OCI-LY7 (cell line): ENCODE measurements at regions not wholly inside any gene's neighbourhood (a gene's known extent, or its start where the extent isn't known, plus 50 kb on each side); places are given as distances from the start of the nearest gene placed in this dataset.
A peak's percentile ranks its signal among the peaks of the same experiment; 100 is the strongest.

Experiments used
- BruUV-seq: library from RNA; stranded (reverse); fragments of 400-500 nt; replicated peaks from 2 replicates; lab custom pipeline; 2021; lab: Mats Ljungman, UMichigan
- CTCF ChIA-PET: fragments of 300-600 bp; sonication (Branson Sonifier 250); formaldehyde crosslinking; loops from one replicate; lab custom pipeline; 2022; ENCODE audit warnings: antibody characterized with exemption; ENCODE audit not compliant: unreplicated experiment; lab: Charles Lee
- POLR2A ChIA-PET: fragments of 300-600 bp; sonication (Branson Sonifier 250); formaldehyde crosslinking; loops from one replicate; lab custom pipeline; 2022; ENCODE audit warnings: antibody characterized with exemption; lab: Charles Lee
- DNase-seq: peaks from one replicate; pipeline ENCODE4 v3.0.0-alpha.2; 2015; ENCODE audit warnings: low spot score
- H2AFZ ChIP-seq: fragments of 200-600 bp; sonication (generic), shearing (Covaris generic); 2 replicates; pipeline ENCODE4 v1.6.1; 2014; ENCODE audit warnings: mild to moderate bottlenecking, antibody characterized with exemption, low read length, moderate library complexity
- H3K27ac ChIP-seq: fragments of 200-600 bp; sonication (generic); 2 replicates; pipeline ENCODE4 v1.5.1; 2014; ENCODE audit warnings: mixed run types, low read depth, mild to moderate bottlenecking, moderate library complexity, low read length, inconsistent platforms; ENCODE audit not compliant: poor library complexity, severe bottlenecking
- H3K36me3 ChIP-seq: fragments of 200-600 bp; sonication (generic); 2 replicates; pipeline ENCODE4 v1.6.1; 2014; ENCODE audit warnings: mild to moderate bottlenecking, antibody characterized with exemption, low read length, moderate library complexity, mixed read lengths; ENCODE audit not compliant: insufficient read depth
- H3K4me1 ChIP-seq: fragments of 200-600 bp; sonication (generic); 2 replicates; pipeline ENCODE4 v1.5.1; 2014; ENCODE audit warnings: mild to moderate bottlenecking, low read length; ENCODE audit not compliant: insufficient read depth, poor library complexity, severe bottlenecking
- H3K4me2 ChIP-seq: fragments of 200-600 bp; sonication (generic); 2 replicates; pipeline ENCODE4 v1.6.1; 2014; ENCODE audit warnings: mild to moderate bottlenecking, low read length
- H3K4me3 ChIP-seq: fragments of 200-600 bp; sonication (generic); 2 replicates; pipeline ENCODE4 v1.5.1; 2014; ENCODE audit warnings: mild to moderate bottlenecking, low read depth, low read length; ENCODE audit not compliant: poor library complexity, severe bottlenecking
- H3K79me2 ChIP-seq: fragments of 200-600 bp; sonication (generic); 2 replicates; pipeline ENCODE4 v1.6.1; 2016; ENCODE audit warnings: low read depth, mild to moderate bottlenecking, low read length, moderate library complexity, mixed read lengths; ENCODE audit not compliant: insufficient read depth
- H3K9me2 ChIP-seq: fragments of 200-600 bp; sonication (generic); 2 replicates; pipeline ENCODE4 v1.6.1; 2016; ENCODE audit warnings: mild to moderate bottlenecking, low read length, mixed read lengths; ENCODE audit not compliant: insufficient read depth
- H3K9me3 ChIP-seq: fragments of 200-600 bp; sonication (generic); 2 replicates; pipeline ENCODE4 v1.6.1; 2014; ENCODE audit warnings: mild to moderate bottlenecking, mixed run types, low read length, mixed read lengths
- H4K20me1 ChIP-seq: fragments of 200-600 bp; sonication (generic); 2 replicates; pipeline ENCODE4 v1.6.1; 2014; ENCODE audit warnings: mild to moderate bottlenecking, antibody characterized with exemption, low read length, moderate library complexity, mixed read lengths; ENCODE audit not compliant: insufficient read depth
- CTCF ChIP-seq: fragments of 200-600 bp; sonication (generic); conservative IDR thresholded peaks from 2 replicates; pipeline ENCODE4 v1.5.1; 2014; ENCODE audit warnings: mild to moderate bottlenecking, antibody characterized with exemption, low read length, moderate library complexity, mixed read lengths
- EZH2phosphoT487 ChIP-seq: fragments of 200-600 bp; sonication (generic); IDR thresholded peaks from 2 replicates; pipeline ENCODE4 v1.6.1; 2018; ENCODE audit warnings: low read depth, borderline replicate concordance, mild to moderate bottlenecking, mixed run types, antibody characterized with exemption, low read length, moderate library complexity, mixed read lengths
- intact Hi-C: fragments of 100-400 bp; cut with micrococcal nuclease; formaldehyde crosslinking; loops from one replicate; pipeline ENCODE4 v1.10.0; 2022; ENCODE audit not compliant: unreplicated experiment

GRCh38 chr15:92829875-92830274 is 70.2 kb upstream of the CHD2 start:
- intact Hi-C loops, result no loop called here
- CTCF ChIA-PET, result interaction anchor here (1.0 to 1.5 kb wide), 5 partner anchors 10 to 67 kb away, joined by 3 to 8 read pairs (median 4); no protein-coding TSS in a partner anchor

DNA sequence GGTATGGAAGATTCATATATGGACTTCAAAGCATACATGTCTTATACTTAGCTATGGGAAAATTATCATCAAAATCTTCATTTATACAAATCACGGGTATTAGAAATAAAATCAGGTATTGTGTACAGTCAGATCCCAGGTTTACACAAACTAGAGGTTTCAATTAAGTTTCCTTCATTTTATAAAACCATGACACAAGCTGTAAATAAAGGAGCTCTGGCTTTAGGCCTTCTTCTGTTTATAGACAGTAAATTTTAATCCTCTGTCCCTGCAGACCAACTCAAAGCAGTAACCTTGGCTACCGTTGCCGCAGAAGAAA is 68.8 kb upstream of the CHD2 start:
- Histone ChIP-seq H3K36me3 (no peaks in the 10 kb centered on the region), H3K79me2 (peaks cover 18% of the 10 kb centered on the region; the same call in 1 of the 2 replicates), H3K9me3 (no peaks in the 10 kb centered on the region), H3K27ac (peak overlapping the region; percentile 99), H3K4me1 (peaks cover 68% of the 10 kb centered on the region), H4K20me1 (no peaks in the 10 kb centered on the region), H3K4me2 (peak overlapping the region; percentile 88), H3K4me3 (peak overlapping the region; percentile 64), H2AFZ (no peak overlapping the region), H3K9me2 (no peaks in the 10 kb centered on the region)
- intact Hi-C loops, result loop anchor here (1.0 kb wide), 1 partner anchor 11 kb away; no protein-coding TSS in a partner anchor
- POLR2A ChIA-PET, result interaction anchor here (0.9 to 7.5 kb wide), 17 partner anchors 9 to 95 kb away, joined by 3 to 205 read pairs (median 7); partner anchors contain the start of gene CHD2
- DNase-seq, result no peak
- no peak for TF ChIP-seq CTCF
- TF ChIP-seq EZH2phosphoT487, result no peak
- BruUV-seq, result TSS peak; percentile 97
- CTCF ChIA-PET, result interaction anchor here (1.0 to 2.6 kb wide), 5 partner anchors 9 to 51 kb away, joined by 4 to 11 read pairs (median 5); no protein-coding TSS in a partner anchor

More at GRCh38 chr15:92829875-92830274, 70.2 kb upstream of the CHD2 start:
- Histone ChIP-seq H3K4me1 (peaks cover 67% of the 10 kb centered on the region), H3K4me2 (peak overlapping the region; percentile 88), H2AFZ (peak overlapping the region; percentile 42; the same call in 1 of the 2 replicates), H3K9me3 (no peaks in the 10 kb centered on the region), H4K20me1 (no peaks in the 10 kb centered on the region), H3K9me2 (no peaks in the 10 kb centered on the region), H3K27ac (peak overlapping the region; percentile 99), H3K4me3 (peak overlapping the region; percentile 64), H3K36me3 (no peaks in the 10 kb centered on the region), H3K79me2 (peaks cover 14% of the 10 kb centered on the region; the same call in 1 of the 2 replicates)
- no peak for TF ChIP-seq CTCF
- no peak for TF ChIP-seq EZH2phosphoT487
- DNase-seq, result no peak
- POLR2A ChIA-PET, result interaction anchor here (0.7 to 7.5 kb wide), 13 partner anchors 10 to 1405 kb away, joined by 3 to 205 read pairs (median 7); partner anchors contain the start of gene CHD2
- no TSS peak for BruUV-seq
